ENCODE measurements at regions not wholly inside any gene's neighbourhood (a gene's known extent, or its start where the extent isn't known, plus 50 kb on each side); places are given as distances from the start of the nearest gene placed in this dataset.

DNA sequence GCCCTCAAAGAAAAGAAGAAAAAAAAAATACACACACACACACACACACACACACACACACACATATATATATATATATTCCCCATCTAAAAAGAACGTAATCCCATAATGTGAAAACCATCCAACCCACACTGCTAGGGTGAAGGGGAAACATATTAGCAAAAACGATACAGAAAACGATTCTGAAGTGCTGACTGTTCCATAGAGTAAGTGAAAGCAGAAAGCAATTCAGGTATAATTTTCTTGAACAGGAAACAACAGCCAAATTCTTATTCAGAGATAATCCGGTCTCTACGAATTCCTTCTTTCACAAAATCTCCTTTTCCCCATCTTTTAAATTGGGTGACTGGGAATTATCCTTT is 393.5 kb downstream of the NOVA1 start:
- no peak for DNase-seq (ENCODE audit: low read depth)

DNA sequence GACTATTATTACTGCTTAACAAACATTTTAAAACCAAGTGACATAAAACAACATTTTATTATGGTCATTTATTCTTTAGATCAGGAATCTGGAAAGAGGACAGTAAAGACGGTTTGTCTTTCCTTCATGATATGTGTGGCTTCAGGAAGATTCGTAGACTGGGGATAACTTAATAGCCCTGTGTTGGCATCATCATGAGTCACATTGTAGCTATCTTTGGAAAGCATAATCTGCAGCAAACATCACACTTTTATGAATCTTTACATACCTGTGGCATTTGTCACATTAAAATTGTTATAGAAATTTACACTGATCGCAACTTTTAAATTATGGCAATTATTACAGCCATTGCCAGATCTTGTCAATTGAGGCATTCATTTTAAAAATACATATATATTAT is 397.1 kb downstream of the NOVA1 start:
- DNase-seq (ENCODE audit: low read depth), result no peak

DNA sequence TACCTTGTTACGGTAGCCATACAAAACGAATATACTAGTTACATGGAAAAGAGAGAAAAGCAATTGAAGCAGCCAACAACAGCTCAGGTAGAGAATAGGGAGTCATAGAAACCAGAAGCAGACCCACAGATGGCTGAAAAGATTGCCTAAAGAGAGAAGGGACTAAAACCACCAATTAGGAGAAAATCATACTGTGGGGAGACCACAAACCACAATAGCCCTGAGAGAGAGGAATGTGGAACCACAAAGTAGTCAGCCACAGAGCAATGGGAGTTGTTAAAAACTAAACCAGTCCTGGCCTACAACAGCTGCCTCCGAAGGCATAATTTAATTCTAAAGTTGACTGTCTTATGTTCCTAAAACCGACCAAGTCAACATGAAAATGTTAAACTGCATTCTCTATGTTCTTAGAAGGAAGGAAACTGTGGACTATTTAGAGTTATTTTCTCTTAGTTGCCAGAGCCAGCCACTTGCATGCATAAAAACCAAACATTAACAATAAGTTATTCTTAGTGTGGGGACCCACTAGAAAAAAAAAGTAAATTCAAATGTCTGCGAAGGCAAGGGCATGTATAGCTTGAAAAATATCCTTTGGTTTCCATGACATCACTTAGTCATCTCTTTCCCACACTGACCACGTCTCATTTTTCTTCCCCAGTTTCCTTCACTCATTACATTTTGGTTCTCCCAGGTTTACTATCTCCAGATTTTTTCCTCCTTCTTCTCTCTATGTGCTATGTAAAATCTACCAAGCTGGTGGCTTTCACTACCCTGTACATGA is 398.1 kb downstream of the NOVA1 start:
- DNase-seq (ENCODE audit: low read depth), result no peak

DNA sequence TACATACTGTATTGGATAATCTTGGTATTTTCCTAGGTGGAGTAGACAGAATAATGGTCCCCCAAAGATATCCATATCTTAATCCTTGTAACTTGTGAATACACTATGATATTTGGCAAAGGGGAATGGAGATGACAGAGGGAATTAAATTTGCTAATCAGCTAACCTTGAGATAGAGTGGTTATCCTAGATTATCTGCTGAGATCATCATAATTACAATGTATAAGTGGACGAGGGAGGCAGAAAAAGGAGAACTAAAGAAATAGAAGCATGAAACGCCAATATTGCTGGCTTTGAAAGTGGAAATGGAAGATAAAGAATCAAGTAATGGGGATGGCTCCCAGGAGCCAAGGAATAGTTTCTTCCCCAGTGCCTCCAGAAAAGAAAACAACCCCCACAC is 398.7 kb downstream of the NOVA1 start:
- no peak for DNase-seq (ENCODE audit: low read depth)

DNA sequence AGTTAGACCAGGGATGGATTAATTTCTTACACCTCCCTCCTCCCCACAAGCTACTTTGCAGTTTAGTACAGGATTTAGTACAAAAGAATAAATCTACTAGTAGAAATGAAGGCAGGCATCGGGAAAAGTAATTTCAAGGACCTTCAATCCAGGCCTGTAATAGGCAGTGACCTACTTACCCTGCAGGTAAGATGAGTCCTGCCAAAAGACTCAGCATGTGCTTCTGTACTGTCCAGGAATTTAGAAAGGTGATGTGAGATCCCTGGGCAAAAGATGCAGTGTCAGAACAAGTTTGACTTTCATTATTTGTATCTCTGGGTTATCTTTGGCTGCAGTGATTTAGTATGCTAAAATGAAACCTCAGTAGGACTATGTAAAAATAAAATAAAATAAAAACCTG is 403.0 kb downstream of the NOVA1 start:
- no peak for DNase-seq (ENCODE audit: low read depth)

DNA sequence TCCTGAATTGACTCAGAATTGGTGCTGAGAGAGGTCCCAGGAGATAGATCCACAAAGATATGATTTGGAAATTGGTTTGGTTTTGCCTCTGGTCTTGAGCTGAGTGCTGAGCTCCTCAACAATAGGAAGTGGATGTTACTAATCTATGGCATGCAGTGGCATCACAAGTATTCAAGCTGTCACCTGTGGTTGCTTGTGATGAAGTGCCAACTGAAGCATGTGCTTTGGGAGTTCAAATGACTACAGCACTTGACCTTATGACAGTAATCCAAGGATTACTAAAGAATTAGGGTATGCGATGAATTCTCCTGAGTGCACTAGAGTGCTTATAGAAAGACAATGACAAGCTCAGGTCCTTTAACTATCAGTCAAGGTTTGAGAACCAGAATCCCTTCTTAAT is 406.2 kb downstream of the NOVA1 start:
- DNase-seq (ENCODE audit: low read depth), result no peak

DNA sequence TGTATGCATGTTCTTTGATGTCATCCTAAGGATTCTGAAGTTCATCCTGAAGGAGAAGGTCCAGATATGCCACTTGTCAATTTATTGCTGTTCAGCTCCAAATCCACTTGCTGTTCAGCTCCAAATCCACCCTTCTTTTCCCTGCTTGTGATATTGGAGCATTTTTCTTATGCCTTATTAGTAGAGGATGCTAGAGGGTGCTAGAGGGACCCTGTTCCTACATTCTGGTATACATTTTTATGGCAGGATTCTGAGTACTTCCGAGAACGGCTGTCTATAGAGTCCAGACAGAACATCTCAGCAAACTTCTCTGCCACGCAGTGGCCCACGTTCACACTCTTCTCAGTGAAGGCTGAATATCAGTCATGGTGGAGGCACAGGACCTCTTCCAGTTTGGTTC is 406.7 kb downstream of the NOVA1 start:
- DNase-seq (ENCODE audit: low read depth), result no peak

DNA sequence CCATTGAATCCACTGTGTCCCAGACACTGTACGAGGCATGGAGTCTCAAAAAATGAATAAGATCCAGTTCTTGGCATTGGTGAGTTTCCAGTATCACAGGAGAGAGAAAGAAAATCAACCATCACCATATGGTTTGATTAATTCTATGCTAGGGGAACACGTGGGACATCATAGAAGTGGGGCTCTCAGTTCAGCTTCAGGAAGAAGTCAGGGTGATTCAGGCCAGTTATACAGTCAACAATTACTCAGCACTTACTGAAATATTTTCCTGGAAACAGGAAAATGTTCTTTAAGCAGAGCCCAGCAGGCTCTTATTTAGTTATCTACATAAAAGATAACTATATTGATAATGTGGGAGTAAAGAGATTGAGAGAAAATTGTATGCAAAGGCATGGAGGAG is 407.2 kb downstream of the NOVA1 start:
- DNase-seq (ENCODE audit: low read depth), result no peak

DNA sequence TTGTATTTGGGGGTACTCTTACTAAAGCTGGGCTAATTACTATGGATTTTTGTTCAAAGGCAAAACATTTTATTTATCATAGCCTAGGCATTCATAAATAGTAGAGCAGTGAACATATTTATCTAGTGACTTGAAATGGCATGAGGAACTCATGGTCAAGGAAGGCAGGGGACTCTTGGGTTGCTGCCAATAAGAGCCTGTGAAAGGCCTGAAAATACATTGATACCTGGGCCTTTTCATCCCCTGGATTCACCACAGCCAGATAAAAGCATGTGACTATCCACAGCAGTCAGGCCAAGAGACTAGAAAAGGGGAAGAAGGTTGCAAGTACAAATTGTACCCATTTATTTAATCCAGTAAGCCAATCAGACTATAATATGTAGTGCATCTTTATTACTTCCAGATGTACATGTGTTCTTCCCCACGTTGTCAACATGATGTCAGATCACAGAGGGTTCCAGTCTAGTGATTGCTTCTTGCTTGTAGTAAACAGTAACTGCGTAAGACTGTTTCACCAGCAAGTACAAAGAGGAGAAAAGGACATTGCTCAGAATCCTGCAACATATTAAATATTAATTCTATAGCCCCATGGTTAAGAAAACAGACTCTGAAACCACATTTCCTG is 409.7 kb downstream of the NOVA1 start:
- DNase-seq (ENCODE audit: low read depth), result no peak

DNA sequence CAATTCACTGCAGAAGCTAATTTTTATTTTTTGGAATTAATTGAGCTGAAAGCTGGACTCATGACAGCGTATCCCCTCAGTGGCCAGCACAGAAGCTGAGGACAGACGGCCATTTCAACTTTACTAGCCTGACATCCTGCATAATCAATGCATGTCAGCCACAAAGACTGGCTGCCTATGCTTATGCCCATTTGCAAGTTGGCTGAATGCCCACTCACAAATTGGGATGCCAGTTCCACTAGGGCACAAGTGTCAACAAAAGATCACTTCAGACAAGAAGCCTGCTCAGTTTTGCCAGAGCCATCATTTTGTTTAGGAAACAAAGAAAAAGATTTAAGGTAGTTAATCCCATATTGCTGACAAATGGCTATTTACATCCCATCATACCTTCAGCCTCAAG is 417.6 kb downstream of the NOVA1 start:
- no peak for DNase-seq (ENCODE audit: low read depth)

DNA sequence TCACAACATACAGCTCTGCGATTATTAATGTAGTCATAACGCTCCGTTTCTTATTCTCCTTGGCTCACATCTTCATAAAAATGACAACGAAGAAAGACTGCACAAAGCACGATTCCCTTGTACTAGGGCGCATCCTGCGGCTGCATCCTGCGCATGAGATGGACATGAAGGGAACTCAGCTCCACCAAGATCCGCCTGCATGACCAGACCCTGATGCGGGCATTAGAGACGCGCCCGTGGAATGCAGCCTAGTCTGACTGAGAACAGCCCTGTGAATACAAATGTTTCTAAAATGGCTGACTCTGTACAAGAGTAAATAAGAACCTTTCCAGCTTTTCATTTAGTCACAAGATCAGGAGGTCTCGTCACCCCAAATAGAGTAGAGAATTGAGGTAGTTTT is 422.2 kb downstream of the NOVA1 start:
- no peak for DNase-seq (ENCODE audit: low read depth)

DNA sequence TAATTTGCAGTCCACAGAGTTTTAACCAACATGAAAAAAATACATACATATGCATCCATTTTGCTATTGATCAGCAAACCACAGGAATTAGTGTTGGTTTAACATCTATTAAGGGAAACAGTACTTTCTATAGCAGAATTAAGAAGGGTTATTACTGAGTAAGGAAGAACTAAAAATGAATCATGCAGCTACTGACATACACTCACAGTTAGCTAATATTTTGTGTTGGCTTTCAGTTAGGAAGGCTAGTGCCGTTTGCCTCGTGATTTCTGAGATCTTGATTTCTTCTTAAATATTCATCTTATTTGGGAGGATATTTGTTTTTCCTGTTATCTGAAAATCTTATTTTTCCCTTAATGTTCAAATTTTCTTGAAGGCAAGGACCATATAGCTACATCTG is 423.4 kb downstream of the NOVA1 start:
- DNase-seq (ENCODE audit: low read depth), result no peak

DNA sequence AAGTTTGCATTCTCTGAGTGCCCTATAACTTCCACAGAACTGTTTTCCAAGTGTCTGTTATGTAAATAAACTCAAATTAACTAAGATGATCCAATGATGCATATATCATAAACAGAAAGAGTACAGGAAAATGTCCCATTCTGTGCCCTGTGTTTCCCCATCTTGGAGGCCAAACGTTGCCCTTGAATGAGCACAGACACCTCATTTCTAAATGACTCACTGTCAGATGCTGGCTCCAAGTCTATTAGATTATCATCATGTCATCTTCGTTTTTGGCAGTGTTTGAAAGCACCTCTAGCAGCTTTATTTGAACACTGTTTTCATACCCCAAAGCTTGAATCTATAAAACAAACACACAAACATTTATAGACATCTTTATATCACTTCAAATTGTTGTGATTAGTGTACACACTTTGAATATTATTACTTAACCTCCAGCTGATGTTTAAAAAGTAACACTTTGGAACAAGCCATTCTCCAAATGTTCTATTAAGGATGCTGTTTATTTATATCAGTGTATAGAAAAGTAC is 424.2 kb downstream of the NOVA1 start:
- no peak for DNase-seq (ENCODE audit: low read depth)

DNA sequence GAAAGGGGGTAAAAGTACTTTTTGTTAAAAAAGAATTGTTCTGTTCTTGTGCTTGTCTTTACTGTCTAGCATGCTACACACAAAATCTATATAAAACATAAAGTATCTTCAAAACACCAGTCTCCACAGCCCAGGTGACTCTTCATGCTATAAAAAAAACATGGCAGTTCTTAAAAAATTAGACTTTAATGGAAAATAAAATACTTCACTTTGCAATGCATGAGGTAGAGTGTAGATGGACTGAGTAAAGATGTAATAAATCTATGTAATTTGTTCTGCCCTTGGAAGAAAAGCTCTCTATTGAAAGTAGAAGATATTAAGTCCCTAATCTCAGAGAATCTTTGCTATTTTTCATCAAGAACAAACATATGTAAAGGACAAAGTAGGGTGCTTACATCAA is 425.4 kb downstream of the NOVA1 start:
- no peak for DNase-seq (ENCODE audit: low read depth)

DNA sequence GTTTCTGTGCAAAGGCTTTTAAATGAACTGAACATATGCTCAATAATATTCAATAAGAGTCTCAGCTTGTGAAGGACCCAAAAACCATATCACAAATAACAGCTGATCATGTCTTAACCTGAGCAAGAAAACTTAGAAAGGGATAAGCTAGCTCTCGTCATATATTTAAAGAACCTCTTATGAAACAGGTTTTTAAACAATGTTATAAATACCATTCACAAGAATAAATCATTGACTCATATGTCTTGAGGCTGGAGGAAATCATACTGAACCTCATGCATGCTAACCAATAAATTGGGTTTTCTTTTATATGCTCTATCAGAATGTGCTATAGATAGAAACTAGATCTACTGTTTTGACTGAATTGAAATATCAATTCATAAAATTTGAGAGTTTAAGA is 426.9 kb downstream of the NOVA1 start:
- no peak for DNase-seq (ENCODE audit: low read depth)

DNA sequence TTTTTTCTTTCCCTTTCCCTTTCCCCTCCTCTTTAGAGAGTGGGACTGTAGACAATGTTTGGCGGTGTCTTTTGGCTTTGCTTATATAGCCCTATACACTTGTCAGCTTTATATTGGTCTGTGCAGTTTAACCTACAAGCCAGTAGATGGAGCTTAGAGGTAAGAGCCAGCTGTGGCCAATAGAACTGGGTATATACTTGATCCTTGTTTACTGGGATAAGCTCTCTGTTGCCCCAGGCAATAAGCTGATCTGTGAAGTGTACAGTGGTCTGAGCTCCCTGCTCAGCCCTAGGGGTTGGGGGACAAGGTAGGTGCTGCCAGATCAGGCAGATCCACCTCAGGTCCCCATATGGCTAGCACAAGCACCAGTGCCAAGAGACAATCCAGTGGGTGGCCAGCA is 434.1 kb downstream of the NOVA1 start:
- DNase-seq (ENCODE audit: low read depth), result no peak

DNA sequence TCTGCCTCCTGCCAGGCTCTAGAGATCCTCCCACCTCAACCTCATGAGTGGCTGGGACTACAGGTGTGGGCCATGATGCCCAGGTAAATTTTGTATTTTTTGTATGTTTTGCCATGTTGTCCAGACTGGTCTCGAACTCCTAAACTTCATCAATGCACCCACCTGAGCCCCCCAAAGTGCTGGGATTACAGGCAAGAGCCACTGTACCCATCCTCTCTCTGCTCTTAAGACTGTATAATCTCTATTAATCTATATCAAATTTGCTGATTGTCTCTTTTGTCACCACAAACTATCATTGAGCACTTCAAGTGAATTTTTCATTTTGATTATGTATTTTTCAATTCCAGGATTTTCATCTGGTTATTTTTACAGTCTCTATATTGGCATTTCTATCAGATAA is 440.3 kb downstream of the NOVA1 start:
- DNase-seq (ENCODE audit: low read depth), result no peak

DNA sequence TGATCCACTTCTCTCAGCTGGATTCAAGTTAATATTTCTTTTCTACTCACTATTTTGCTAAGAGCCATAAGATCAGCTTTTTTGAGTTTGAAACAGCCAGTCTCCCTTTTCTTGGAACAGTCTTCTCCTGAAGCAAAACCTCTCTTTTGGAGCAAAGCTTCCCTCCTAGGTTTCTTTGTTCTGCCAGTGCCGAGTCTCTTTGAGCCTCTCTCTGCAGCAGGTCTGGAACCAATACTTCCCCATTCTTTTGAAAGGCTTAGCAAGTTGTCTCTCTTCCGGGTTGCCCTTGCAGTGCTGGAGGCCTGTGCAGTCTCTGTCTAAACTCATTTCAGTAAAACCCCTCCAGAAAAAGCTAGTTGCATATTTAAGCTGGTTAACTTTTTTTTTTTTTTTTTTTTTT is 454.8 kb downstream of the NOVA1 start:
- DNase-seq (ENCODE audit: low read depth), result no peak

DNA sequence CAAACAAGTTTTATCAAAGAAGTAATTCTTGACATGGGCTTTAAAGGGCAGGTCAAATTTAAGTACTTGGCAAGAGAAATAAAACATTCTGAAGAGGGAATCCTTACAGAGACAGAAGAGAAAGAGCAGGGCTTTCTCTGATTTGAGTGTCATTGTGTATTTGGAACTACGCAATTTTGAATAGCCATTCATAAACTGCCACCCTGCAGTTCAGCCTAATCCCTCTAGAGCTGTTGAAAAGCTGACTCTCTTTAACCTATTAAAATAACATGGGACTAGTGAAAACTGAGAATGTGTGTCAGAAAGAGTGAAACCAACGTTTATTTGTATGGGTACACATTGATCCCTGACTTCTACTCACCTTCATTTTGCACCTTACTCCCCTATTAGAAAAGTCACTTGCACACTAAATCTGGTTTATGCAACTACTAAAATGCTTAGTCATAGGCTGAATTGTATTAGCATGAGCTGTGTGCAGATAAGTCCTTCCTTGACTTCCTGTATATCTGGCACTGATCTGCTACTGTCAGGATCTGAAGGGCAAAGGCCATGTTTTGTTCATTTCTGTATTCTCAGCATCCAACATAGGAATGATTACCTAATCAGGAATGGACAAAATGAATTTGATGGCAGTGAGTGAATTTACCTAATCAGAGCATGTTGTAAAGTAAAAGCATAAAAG is 458.9 kb downstream of the NOVA1 start:
- no peak for DNase-seq (ENCODE audit: low read depth)

DNA sequence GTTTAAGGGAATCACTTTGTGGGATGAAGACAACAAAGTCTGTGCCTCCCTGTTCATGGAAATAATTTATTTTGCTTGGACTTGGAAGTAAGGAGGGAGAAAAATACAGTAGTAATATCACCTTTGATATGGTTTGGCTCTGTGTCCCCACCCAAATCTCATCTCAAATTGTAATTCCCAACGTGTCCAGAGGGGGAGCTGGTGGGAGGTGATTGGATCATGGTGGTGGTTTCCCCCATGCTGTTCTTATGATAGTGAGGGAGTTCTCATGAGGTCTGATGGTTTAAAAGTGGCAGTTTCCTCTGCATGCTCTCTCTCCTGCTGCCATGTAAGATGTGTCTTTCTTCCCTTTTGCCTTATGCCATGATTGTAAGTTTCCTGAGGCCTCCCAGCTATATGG is 460.7 kb downstream of the NOVA1 start:
- DNase-seq (ENCODE audit: low read depth), result no peak

DNA sequence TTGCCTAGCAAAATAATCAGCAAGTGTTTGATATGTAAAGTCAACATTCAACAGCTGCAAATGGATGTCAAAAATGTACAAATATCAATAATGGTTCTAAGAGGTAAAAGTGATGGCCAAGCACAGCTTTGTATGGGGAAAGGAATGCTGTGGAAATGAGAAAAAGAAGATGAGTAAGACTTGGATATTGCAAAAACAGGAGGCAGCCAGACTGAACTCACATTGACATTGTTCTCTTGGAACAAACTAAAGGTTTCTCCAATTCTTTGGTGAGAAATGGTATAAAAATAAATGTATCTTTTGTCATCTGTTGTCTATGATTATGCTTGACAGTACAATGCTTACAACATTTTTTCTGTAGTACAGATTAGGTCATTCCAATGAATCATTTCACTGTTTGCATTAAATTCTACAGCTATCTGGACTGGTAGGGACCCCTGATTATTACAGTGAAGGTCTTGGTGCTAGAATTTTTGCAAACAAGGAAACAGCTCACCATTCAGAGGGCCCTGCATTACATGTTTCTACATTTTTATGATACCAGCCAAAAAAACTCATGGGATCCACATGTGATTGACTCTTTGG is 465.7 kb downstream of the NOVA1 start:
- no peak for DNase-seq (ENCODE audit: low read depth)

DNA sequence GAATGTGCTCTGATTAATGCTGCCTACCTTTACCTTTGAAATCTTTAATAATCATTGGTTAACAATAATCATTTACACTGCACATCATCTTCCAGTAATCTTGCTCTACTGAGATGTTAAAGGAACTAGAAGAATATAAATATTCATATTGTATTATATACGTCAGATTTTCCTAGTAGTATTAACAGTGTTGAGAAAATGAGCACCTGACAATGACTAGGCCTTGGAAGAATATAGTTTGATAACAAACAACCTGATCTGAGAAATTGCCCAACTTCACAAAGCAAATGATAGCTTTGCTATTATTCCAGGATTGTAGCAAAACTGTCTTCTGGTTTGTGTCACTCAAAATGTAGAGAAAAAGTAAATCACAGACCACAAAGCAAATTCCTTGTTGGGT is 467.1 kb downstream of the NOVA1 start:
- DNase-seq (ENCODE audit: low read depth), result no peak

Data from stromal cell of bone marrow (primary cell).